ENCODE measurements at regions not wholly inside any gene's neighbourhood (a gene's known extent, or its start where the extent isn't known, plus 50 kb on each side); places are given as distances from the start of the nearest gene placed in this dataset.

GRCh38 chr1:163588796-163589195 is 267.0 kb downstream of the NUF2 start:
- TF ChIP-seq CTCF (IDR thresholded peaks at IDR 0.05) (no peak), EP300 (IDR thresholded peaks at IDR 0.05) (no peak), POLR2A (IDR thresholded peaks at IDR 0.05) (no peak)

Measured in upper lobe of left lung (tissue), 4 donors.